NB4 (cell line): ENCODE measurements at regions not wholly inside any gene's neighbourhood (a gene's known extent, or its start where the extent isn't known, plus 50 kb on each side); places are given as distances from the start of the nearest gene placed in this dataset.

ENCODE experiments used
- DNase-seq: peaks from one replicate; pipeline ENCODE4 v3.0.0; 2010; ENCODE audit warnings: low read depth
- H3K4me3 ChIP-seq: one replicate; pipeline ENCODE4 v1.5.1; 2011; ENCODE audit warnings: mild to moderate bottlenecking, low read depth, low read length, moderate library complexity
- CTCF ChIP-seq: IDR thresholded peaks from one replicate; pipeline ENCODE4 v1.5.1; 2012; ENCODE audit warnings: low read depth, low read length
- MAX ChIP-seq: IDR thresholded peaks from 2 replicates; pipeline ENCODE4 v1.6.1; 2011; ENCODE audit warnings: low read depth, low read length
- MYC ChIP-seq: IDR thresholded peaks from 2 replicates; pipeline ENCODE4 v1.6.1; 2011; ENCODE audit warnings: low read depth, low read length
- POLR2A ChIP-seq: IDR thresholded peaks from 2 replicates; pipeline ENCODE4 v1.6.1; 2011; ENCODE audit warnings: mild to moderate bottlenecking; ENCODE audit not compliant: insufficient read length; ENCODE audit errors: extremely low read depth

GRCh38 chr2:593356-594026 is 83.7 kb downstream of the TMEM18 start:
- no peak overlapping the region for H3K4me3 ChIP-seq
- no peak for DNase-seq
- no peak for TF ChIP-seq MYC

- DNase-seq = no peak
- TF ChIP-seq MAX = no peak
- no peak overlapping the region for H3K4me3 ChIP-seq
Measured at GRCh38 chr2:592737-593136, 84.5 kb downstream of the TMEM18 start.

- no peak for DNase-seq
- no peak overlapping the region for H3K4me3 ChIP-seq
- TF ChIP-seq MYC (no peak), POLR2A (no peak), CTCF (no peak), MAX (no peak)
Measured at GRCh38 chr2:590214-591175, 86.7 kb downstream of the TMEM18 start.

GRCh38 chr2:589281-590130 is 87.7 kb downstream of the TMEM18 start:
- no peak overlapping the region for H3K4me3 ChIP-seq
- no peak for TF ChIP-seq POLR2A
- TF ChIP-seq MYC = no peak
- no peak for TF ChIP-seq CTCF
- no peak for TF ChIP-seq MAX
- DNase-seq = no peak

GRCh38 chr2:588074-588645 is 89.0 kb downstream of the TMEM18 start:
- TF ChIP-seq CTCF (no peak), POLR2A (no peak), MAX (no peak), MYC (no peak)
- H3K4me3 ChIP-seq = no peak overlapping the region
- no peak for DNase-seq

GRCh38 chr2:587087-587960 is 89.9 kb downstream of the TMEM18 start:
- no peak for TF ChIP-seq POLR2A
- no peak for TF ChIP-seq MYC
- TF ChIP-seq CTCF = no peak
- no peak for TF ChIP-seq MAX
- DNase-seq = no peak
- H3K4me3 ChIP-seq = no peak overlapping the region
